Transverse colon (tissue), 4 donors: ENCODE measurements at regions not wholly inside any gene's neighbourhood (a gene's known extent, or its start where the extent isn't known, plus 50 kb on each side); places are given as distances from the start of the nearest gene placed in this dataset.

Experiments used
- DNase-seq: peaks from one replicate; pipeline ENCODE4 v3.0.0-alpha.2; 2019
- H3K27ac ChIP-seq, 4 donors: fragments of 200-600 bp; sonication (generic); 2 replicates each; pipeline ENCODE4 v1.5.1; 2016 to 2018; ENCODE audit warnings: inconsistent platforms in 4 of 4
- H3K27me3 ChIP-seq: fragments of 200-600 bp; sonication (generic); 2 replicates; pipeline ENCODE4 v1.5.1; 2017; ENCODE audit warnings: inconsistent platforms
- H3K36me3 ChIP-seq, 4 donors: fragments of 200-600 bp; sonication (generic); 2 replicates each; pipeline ENCODE4 v1.5.1; 2017 to 2019; ENCODE audit warnings: inconsistent platforms in 4 of 4
- H3K4me1 ChIP-seq, 4 donors: fragments of 200-600 bp; sonication (generic); 2 replicates each; pipeline ENCODE4 v1.5.1; 2017 to 2020; ENCODE audit warnings: inconsistent platforms in 4 of 4
- H3K4me3 ChIP-seq, 4 donors: fragments of 200-600 bp; sonication (generic); 1 replicate in 1 of 4; 2 replicates in 3 of 4; pipeline versions ENCODE4 v1.5.1 to v1.6.1; 2017 to 2019; ENCODE audit warnings: inconsistent platforms in 4 of 4
- H3K9me3 ChIP-seq, 2 donors: fragments of 200-600 bp; sonication (generic); 2 replicates each; pipeline ENCODE4 v1.5.1; 2017 to 2019; ENCODE audit warnings: inconsistent platforms in 2 of 2
- EP300 ChIP-seq: sonication (generic); formaldehyde crosslinking; IDR thresholded peaks from one replicate; pipeline ENCODE4 v1.6.1; 2017; ENCODE audit warnings: antibody characterized with exemption, low read depth
- POLR2A ChIP-seq: fragments of 450-650 bp; IDR thresholded peaks from one replicate; pipeline ENCODE4 v1.6.1; 2016; ENCODE audit warnings: antibody characterized with exemption, mild to moderate bottlenecking, moderate library complexity
- POLR2AphosphoS5 ChIP-seq, 3 donors: sonication (generic); formaldehyde crosslinking; IDR thresholded peaks; one replicate each; pipeline ENCODE4 v1.6.1; 2016; ENCODE audit warnings: antibody characterized with exemption in 3 of 3
- WGBS, 2 donors: methylation state at CpG; one replicate each; pipeline ENCODE4 v1.1.5; 2018; ENCODE audit warnings: low coverage in 1 of 2; 5-methylcytosine and 5-hydroxymethylcytosine counted together
- in situ Hi-C, 4 donors: fragments of 200-750 bp; cut with MboI; loops; one replicate each; pipeline versions ENCODE4 v1.15.0 to v1.15.1; 2017; ENCODE audit warnings: low sequenced_read_pairs in 3 of 4, low pct_ligation_motif_present in 1 of 4, low pct_unique_long_range_greater_than_20kb in 1 of 4
- intact Hi-C: fragments of 100-400 bp; cut with DNase I; formaldehyde crosslinking; loops from one replicate; pipeline ENCODE4 v1.15.1; 2023; ENCODE audit warnings: low total_unique reads
- TF ChIP-seq, protein P1 (sequence below), 5 experiments: fragments of 200-600 bp in 3 of 5; fragments of 450-650 bp in 2 of 5; sonication (generic) in 3 of 5; IDR thresholded peaks; 1 replicate in 2 of 5; 2 replicates in 3 of 5; pipeline ENCODE4 v1.5.1; 2016 to 2017; ENCODE audit warnings: antibody characterized with exemption in 5 of 5, inconsistent platforms in 3 of 5, mild to moderate bottlenecking in 2 of 5, moderate library complexity in 1 of 5

DNA sequence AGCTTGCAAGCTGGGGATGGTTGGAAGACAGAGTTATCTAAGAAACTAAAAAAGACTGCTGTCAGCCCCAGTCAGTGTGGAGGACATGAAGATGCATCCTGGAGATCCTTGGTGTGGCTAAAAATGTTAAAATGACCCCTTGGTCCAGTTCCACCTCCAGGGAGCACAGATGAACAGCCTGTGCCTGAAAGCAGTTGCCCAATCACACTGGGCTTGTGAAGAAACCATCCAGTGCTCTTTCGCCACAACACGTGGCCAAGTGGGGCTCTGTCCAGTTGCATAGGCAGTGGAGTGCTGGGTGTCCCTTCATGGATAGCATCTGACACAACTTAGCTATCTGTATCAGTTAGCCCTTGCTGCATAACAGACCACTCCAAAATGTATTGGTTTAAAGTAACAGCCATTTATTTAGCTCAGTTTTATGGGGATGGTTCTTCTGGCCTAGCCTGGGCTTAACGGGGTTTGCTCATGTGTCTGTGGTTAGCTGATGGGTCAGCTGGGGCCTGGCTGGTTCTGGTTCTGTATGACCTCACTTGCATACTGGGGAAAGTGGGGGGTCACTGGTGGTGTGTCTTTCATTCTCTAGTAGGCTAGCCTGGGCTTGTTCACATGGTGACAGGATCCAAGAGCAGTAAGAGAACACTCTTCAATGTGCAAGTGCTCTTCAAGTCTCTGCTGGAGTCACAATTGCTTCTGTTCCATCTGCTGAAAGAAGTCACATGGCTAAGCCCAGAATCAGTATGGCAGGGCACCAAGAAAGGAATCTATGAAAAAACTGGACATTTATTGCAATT lies 226.2 kb downstream of the PDCD6IP start:
- no peaks in the 10 kb centered on the region for H3K4me1 ChIP-seq
- intact Hi-C loops (no loop called here), in situ Hi-C loops (no loop called here)
- H3K9me3 ChIP-seq: no peaks in the 10 kb centered on the region
- TF ChIP-seq, protein P1, sequence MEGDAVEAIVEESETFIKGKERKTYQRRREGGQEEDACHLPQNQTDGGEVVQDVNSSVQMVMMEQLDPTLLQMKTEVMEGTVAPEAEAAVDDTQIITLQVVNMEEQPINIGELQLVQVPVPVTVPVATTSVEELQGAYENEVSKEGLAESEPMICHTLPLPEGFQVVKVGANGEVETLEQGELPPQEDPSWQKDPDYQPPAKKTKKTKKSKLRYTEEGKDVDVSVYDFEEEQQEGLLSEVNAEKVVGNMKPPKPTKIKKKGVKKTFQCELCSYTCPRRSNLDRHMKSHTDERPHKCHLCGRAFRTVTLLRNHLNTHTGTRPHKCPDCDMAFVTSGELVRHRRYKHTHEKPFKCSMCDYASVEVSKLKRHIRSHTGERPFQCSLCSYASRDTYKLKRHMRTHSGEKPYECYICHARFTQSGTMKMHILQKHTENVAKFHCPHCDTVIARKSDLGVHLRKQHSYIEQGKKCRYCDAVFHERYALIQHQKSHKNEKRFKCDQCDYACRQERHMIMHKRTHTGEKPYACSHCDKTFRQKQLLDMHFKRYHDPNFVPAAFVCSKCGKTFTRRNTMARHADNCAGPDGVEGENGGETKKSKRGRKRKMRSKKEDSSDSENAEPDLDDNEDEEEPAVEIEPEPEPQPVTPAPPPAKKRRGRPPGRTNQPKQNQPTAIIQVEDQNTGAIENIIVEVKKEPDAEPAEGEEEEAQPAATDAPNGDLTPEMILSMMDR (IDR thresholded peaks at IDR 0.05): no peak
- no peak for TF ChIP-seq EP300
- no peak for TF ChIP-seq POLR2AphosphoS5 (IDR thresholded peaks at IDR 0.05)
- no peak for TF ChIP-seq POLR2A
- H3K4me3 ChIP-seq: no peak overlapping the region
- H3K27me3 ChIP-seq: no peaks in the 10 kb centered on the region
- no peak overlapping the region for H3K27ac ChIP-seq
- no peak for DNase-seq
- H3K36me3 ChIP-seq: no peaks in the 10 kb centered on the region
- 89% methylated on average over 3 of the region's 3 CpGs; no CpG with 5 or more reads in 1 of the 2 donors for WGBS, 2 donors

GRCh38 chr3:34033839-34034238 lies 235.4 kb downstream of the PDCD6IP start:
- DNase-seq: no peak
- 76 to 84% methylated on average over 6 to 7 of the region's 7 CpGs for WGBS, 2 donors
- no peak for TF ChIP-seq EP300
- TF ChIP-seq POLR2AphosphoS5 (IDR thresholded peaks at IDR 0.05): no peak
- TF ChIP-seq, protein P1 (IDR thresholded peaks at IDR 0.05): no peak
- no peak for TF ChIP-seq POLR2A
- no peaks in the 10 kb centered on the region for H3K36me3 ChIP-seq
- no peak overlapping the region for H3K27ac ChIP-seq
- H3K9me3 ChIP-seq: no peaks in the 10 kb centered on the region
- intact Hi-C loops: no loop called here
- no peak overlapping the region for H3K4me3 ChIP-seq
- no peaks in the 10 kb centered on the region for H3K27me3 ChIP-seq
- H3K4me1 ChIP-seq: no peaks in the 10 kb centered on the region
- in situ Hi-C loops: no loop called here

DNA sequence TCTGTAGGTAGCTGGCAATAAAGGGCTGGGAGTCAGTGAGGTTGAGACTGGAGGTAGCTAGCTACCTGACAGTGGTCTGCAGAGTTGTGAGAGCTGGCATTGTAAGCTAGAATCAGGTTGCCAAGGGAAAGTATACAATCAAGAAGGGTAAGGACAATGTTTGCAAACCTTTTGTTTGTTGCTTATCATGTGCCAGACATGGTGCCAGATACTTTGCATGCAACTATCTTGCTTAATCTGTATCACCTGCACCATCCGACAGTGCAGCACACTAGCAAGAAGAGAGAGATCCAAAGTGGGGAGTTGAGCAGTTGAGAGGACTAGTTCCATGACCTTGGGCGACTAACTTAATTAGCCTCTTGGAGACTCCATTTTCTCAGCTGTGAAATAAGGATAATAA lies 236.4 kb downstream of the PDCD6IP start:
- H3K27ac ChIP-seq: no peak overlapping the region
- WGBS, 2 donors: 89% methylated on average over 2 of the region's 2 CpGs; no CpG with 5 or more reads in 1 of the 2 donors
- no peaks in the 10 kb centered on the region for H3K36me3 ChIP-seq
- intact Hi-C loops: no loop called here
- TF ChIP-seq POLR2AphosphoS5 (IDR thresholded peaks at IDR 0.05): no peak
- TF ChIP-seq, protein P1 (IDR thresholded peaks at IDR 0.05): no peak
- no peak for TF ChIP-seq POLR2A
- no peak for TF ChIP-seq EP300
- DNase-seq: no peak
- in situ Hi-C loops: no loop called here
- H3K4me3 ChIP-seq: no peak overlapping the region
- H3K4me1 ChIP-seq: no peaks in the 10 kb centered on the region
- no peaks in the 10 kb centered on the region for H3K9me3 ChIP-seq
- H3K27me3 ChIP-seq: no peaks in the 10 kb centered on the region

DNA sequence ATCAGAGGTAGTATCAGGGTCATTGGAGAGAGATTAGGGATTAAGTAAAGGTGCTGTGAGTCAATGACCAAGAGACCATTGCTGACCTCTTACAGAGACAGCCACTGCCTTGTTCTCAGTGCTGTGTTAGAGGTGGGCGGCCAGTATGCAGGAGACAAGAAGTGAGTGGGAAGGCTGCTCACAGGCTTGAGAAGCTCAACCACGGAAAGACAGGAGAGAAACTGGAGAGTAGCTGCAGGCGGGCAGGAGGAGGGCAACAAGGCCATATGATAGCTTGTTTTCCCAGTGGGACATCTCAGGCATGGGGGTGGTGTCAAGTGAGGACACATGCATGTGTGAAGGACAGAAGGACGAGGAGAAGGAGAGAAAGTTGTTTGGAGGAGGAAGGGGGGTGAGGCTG lies 237.3 kb downstream of the PDCD6IP start:
- intact Hi-C loops: no loop called here
- Histone ChIP-seq H3K4me3 (no peak overlapping the region), H3K9me3 (no peaks in the 10 kb centered on the region), H3K27ac (no peak overlapping the region), H3K4me1 (no peaks in the 10 kb centered on the region), H3K27me3 (no peaks in the 10 kb centered on the region), H3K36me3 (no peaks in the 10 kb centered on the region)
- DNase-seq: no peak
- WGBS, 2 donors: 49 to 71% methylated on average over 3 to 4 of the region's 4 CpGs
- in situ Hi-C loops: no loop called here
- TF ChIP-seq EP300: no peak
- no peak for TF ChIP-seq POLR2A
- TF ChIP-seq POLR2AphosphoS5 (IDR thresholded peaks at IDR 0.05): no peak
- TF ChIP-seq, protein P1 (IDR thresholded peaks at IDR 0.05): no peak
